Right atrium auricular region (tissue), 2 donors: ENCODE measurements at regions not wholly inside any gene's neighbourhood (a gene's known extent, or its start where the extent isn't known, plus 50 kb on each side); places are given as distances from the start of the nearest gene placed in this dataset.
"Not testable (repeated sequence)": the region's sequence is repeated elsewhere in the genome, so short reads cannot be mapped to it uniquely, and the experiment has no call there.

Source experiments
- DNase-seq: peaks from one replicate; pipeline ENCODE4 v3.0.0-alpha.2; 2019; ENCODE audit warnings: low spot score
- H3K27ac ChIP-seq, 2 donors: fragments of 200-600 bp; sonication (generic); 1 replicate in 1 of 2; 2 replicates in 1 of 2; pipeline ENCODE4 v1.5.1; 2016 to 2019
- H3K27me3 ChIP-seq, 2 donors: fragments of 200-600 bp; sonication (generic); one replicate each; pipeline versions ENCODE4 v1.5.1 to v1.6.0; 2017 to 2019
- H3K36me3 ChIP-seq: fragments of 200-600 bp; sonication (generic); one replicate; pipeline ENCODE4 v1.5.1; 2016
- H3K4me1 ChIP-seq, 2 donors: fragments of 200-600 bp; sonication (generic); one replicate each; pipeline versions ENCODE4 v1.5.1 to v1.6.0; 2017 to 2019
- H3K4me3 ChIP-seq, 2 donors: fragments of 200-600 bp; sonication (generic); 1 replicate in 1 of 2; 2 replicates in 1 of 2; pipeline ENCODE4 v1.5.1; 2017 to 2019; ENCODE audit warnings: mild to moderate bottlenecking in 1 of 2, moderate library complexity in 1 of 2
- H3K9me3 ChIP-seq, 2 donors: fragments of 200-600 bp; sonication (generic); one replicate each; pipeline ENCODE4 v1.5.1; 2019
- TF ChIP-seq, protein P1 (sequence below), 2 donors: fragments of 200-600 bp; sonication (generic); IDR thresholded peaks; one replicate each; pipeline ENCODE4 v1.5.1; 2019; ENCODE audit warnings: antibody characterized with exemption in 2 of 2

- Histone ChIP-seq H3K36me3 (peaks cover 4% of the 10 kb centered on the region), H3K27me3 (no peaks in the 10 kb centered on the region), H3K4me3 (no peak overlapping the region), H3K4me1 (no peaks in the 10 kb centered on the region), H3K27ac (no peak overlapping the region), H3K9me3 (no peaks in the 10 kb centered on the region)
- TF ChIP-seq, protein P1, sequence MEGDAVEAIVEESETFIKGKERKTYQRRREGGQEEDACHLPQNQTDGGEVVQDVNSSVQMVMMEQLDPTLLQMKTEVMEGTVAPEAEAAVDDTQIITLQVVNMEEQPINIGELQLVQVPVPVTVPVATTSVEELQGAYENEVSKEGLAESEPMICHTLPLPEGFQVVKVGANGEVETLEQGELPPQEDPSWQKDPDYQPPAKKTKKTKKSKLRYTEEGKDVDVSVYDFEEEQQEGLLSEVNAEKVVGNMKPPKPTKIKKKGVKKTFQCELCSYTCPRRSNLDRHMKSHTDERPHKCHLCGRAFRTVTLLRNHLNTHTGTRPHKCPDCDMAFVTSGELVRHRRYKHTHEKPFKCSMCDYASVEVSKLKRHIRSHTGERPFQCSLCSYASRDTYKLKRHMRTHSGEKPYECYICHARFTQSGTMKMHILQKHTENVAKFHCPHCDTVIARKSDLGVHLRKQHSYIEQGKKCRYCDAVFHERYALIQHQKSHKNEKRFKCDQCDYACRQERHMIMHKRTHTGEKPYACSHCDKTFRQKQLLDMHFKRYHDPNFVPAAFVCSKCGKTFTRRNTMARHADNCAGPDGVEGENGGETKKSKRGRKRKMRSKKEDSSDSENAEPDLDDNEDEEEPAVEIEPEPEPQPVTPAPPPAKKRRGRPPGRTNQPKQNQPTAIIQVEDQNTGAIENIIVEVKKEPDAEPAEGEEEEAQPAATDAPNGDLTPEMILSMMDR (IDR thresholded peaks at IDR 0.05): no peak
- DNase-seq: no peak
These were observed 306.1 kb upstream of the RGS6 start for GRCh38 chr14:71625891-71626701.

- no peak for DNase-seq
- no peaks in the 10 kb centered on the region for H3K9me3 ChIP-seq
- no peaks in the 10 kb centered on the region for H3K27me3 ChIP-seq
- H3K36me3 ChIP-seq: peaks cover 4% of the 10 kb centered on the region
- H3K4me1 ChIP-seq: no peaks in the 10 kb centered on the region
- no peak overlapping the region for H3K4me3 ChIP-seq
- TF ChIP-seq, protein P1 (IDR thresholded peaks at IDR 0.05): no peak
- H3K27ac ChIP-seq: no peak overlapping the region
These were observed 303.8 kb upstream of the RGS6 start for GRCh38 chr14:71628433-71628832.

DNA sequence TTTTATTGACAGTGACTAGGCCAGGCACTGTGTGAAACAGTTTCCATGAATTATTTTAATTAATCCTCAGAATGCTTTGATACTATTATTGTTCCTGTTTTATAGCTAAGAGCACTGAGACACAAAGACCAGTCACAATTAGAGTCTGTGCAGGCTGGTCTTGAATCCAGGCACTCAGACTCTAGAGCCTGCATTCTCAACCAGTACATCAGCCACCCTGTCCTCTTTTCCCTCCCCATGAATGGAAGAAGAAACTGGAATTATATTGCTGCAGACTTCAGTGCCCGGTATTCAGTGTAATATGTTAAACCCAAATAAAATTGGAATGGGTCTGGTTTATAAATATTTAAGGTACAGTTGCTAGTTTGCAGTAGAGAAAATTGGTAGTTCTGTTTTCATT lies 303.0 kb upstream of the RGS6 start:
- Histone ChIP-seq H3K9me3 (no peaks in the 10 kb centered on the region), H3K27ac (no peak overlapping the region), H3K36me3 (peaks cover under 1% of the 10 kb centered on the region), H3K4me3 (no peak overlapping the region), H3K4me1 (no peaks in the 10 kb centered on the region), H3K27me3 (no peaks in the 10 kb centered on the region)
- TF ChIP-seq, protein P1 (IDR thresholded peaks at IDR 0.05): no peak
- no peak for DNase-seq

GRCh38 chr14:71629765-71630492 lies 302.3 kb upstream of the RGS6 start:
- H3K36me3 ChIP-seq: no peaks in the 10 kb centered on the region
- H3K4me3 ChIP-seq: no peak overlapping the region
- no peak overlapping the region for H3K27ac ChIP-seq
- DNase-seq: no peak
- no peaks in the 10 kb centered on the region for H3K9me3 ChIP-seq
- no peaks in the 10 kb centered on the region for H3K4me1 ChIP-seq
- TF ChIP-seq, protein P1 (IDR thresholded peaks at IDR 0.05): no peak
- H3K27me3 ChIP-seq: no peaks in the 10 kb centered on the region

- not testable (repeated sequence) for H3K4me3 ChIP-seq, DNase-seq, H3K4me1 ChIP-seq, H3K27me3 ChIP-seq, H3K27ac ChIP-seq, H3K36me3 ChIP-seq, H3K9me3 ChIP-seq
These were observed 301.2 kb upstream of the RGS6 start for GRCh38 chr14:71631030-71631429.

DNA sequence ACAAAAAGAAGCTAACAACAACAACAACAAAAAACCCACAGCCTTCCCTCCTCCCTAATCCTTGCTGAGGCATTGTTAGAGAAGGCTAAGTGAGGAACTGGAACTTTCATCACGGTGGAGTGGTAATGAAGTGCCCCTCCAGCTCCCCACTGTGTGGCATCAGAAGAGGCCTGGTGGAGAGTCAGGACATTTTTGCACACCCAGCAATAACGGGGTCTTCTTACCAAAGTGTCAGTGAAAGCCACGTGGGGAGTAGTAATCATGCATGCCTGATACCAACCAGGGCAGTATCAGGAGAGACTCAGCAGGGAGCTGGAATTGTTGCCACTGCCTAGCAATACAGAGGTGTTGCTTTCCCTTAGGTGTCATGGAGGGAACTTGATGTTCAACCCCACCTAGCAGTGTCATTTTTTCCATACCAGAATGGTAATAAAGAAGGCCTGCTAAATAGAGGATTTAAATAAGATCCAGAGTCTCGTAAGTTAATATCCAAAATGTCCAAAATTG lies 299.7 kb upstream of the RGS6 start:
- Histone ChIP-seq H3K36me3 (no peaks in the 10 kb centered on the region), H3K27me3 (no peaks in the 10 kb centered on the region), H3K27ac (no peak overlapping the region), H3K4me1 (no peaks in the 10 kb centered on the region), H3K4me3 (no peak overlapping the region), H3K9me3 (no peaks in the 10 kb centered on the region)
- no peak for DNase-seq
- TF ChIP-seq, protein P1 (IDR thresholded peaks at IDR 0.05): no peak
